Astrocyte (in vitro differentiated cells and primary cell): ENCODE measurements at regions not wholly inside any gene's neighbourhood (a gene's known extent, or its start where the extent isn't known, plus 50 kb on each side); places are given as distances from the start of the nearest gene placed in this dataset.
A peak's percentile ranks its signal among the peaks of the same experiment; 100 is the strongest.

Source experiments
- DNase-seq: peaks from one replicate; pipeline ENCODE4 v3.0.0-alpha.2; 2010; ENCODE audit warnings: low read depth
- FAIRE-seq: peaks from 2 replicates; lab custom pipeline; 2011; peaks lifted over from hg19 to GRCh38; lab: Jason Lieb, UNC
- H2AFZ ChIP-seq: 2 replicates; pipeline ENCODE4 v1.6.0; 2012; ENCODE audit warnings: low read depth, low read length, inconsistent platforms
- H3K27ac ChIP-seq: 2 replicates; pipeline ENCODE4 v1.5.1; 2011; ENCODE audit warnings: low read depth, low read length, inconsistent platforms
- H3K27me3 ChIP-seq: 2 replicates; pipeline ENCODE4 v1.6.0; 2011; ENCODE audit warnings: low read length, inconsistent platforms; ENCODE audit not compliant: insufficient read depth
- H3K36me3 ChIP-seq: 2 replicates; pipeline ENCODE4 v1.5.1; 2011; ENCODE audit warnings: low read length, inconsistent platforms; ENCODE audit not compliant: insufficient read depth
- H3K4me1 ChIP-seq: 2 replicates; pipeline ENCODE4 v1.5.1; 2011; ENCODE audit warnings: low read length, inconsistent platforms; ENCODE audit not compliant: insufficient read depth
- H3K4me2 ChIP-seq: 2 replicates; pipeline ENCODE4 v1.6.0; 2012; ENCODE audit warnings: low read length, inconsistent platforms
- H3K4me3 ChIP-seq: 2 replicates; pipeline ENCODE4 v1.5.1; 2011; ENCODE audit warnings: low read depth, mild to moderate bottlenecking, low read length, inconsistent platforms; ENCODE audit not compliant: insufficient read depth
- H3K79me2 ChIP-seq: 2 replicates; pipeline ENCODE4 v1.6.0; 2012; ENCODE audit warnings: mild to moderate bottlenecking, low read length, inconsistent platforms; ENCODE audit not compliant: insufficient read depth
- H3K9ac ChIP-seq: 2 replicates; pipeline ENCODE4 v1.6.0; 2012; ENCODE audit warnings: mild to moderate bottlenecking, low read length, inconsistent platforms
- H3K9me3 ChIP-seq: 2 replicates; pipeline ENCODE4 v1.5.1; 2012; ENCODE audit warnings: low read depth, mild to moderate bottlenecking, low read length, inconsistent platforms; ENCODE audit not compliant: insufficient read depth
- H4K20me1 ChIP-seq: 2 replicates; pipeline ENCODE4 v1.6.0; 2012; ENCODE audit warnings: low read length, inconsistent platforms; ENCODE audit not compliant: insufficient read depth
- H3K27ac Mint-ChIP-seq: one replicate; pipeline ENCODE4 v1.8.0; 2021; ENCODE audit warnings: mild to moderate bottlenecking, mixed read lengths; ENCODE audit not compliant: unreplicated experiment
- H3K27me3 Mint-ChIP-seq: one replicate; pipeline ENCODE4 v1.8.0; 2021; ENCODE audit warnings: low read depth, mixed read lengths; ENCODE audit not compliant: unreplicated experiment
- H3K36me3 Mint-ChIP-seq: one replicate; pipeline ENCODE4 v1.8.0; 2021; ENCODE audit warnings: low read depth, mixed read lengths; ENCODE audit not compliant: unreplicated experiment
- H3K4me1 Mint-ChIP-seq: one replicate; pipeline ENCODE4 v1.8.0; 2021; ENCODE audit warnings: low read depth, mixed read lengths; ENCODE audit not compliant: unreplicated experiment
- H3K4me3 Mint-ChIP-seq: one replicate; pipeline ENCODE4 v1.8.0; 2021; ENCODE audit warnings: mild to moderate bottlenecking, moderate library complexity, mixed read lengths; ENCODE audit not compliant: unreplicated experiment
- H3K9me3 Mint-ChIP-seq: one replicate; pipeline ENCODE4 v1.8.0; 2021; ENCODE audit warnings: mild to moderate bottlenecking, mixed read lengths; ENCODE audit not compliant: unreplicated experiment
- EZH2 ChIP-seq: IDR thresholded peaks from 2 replicates; pipeline ENCODE4 v1.6.1; 2012; ENCODE audit warnings: mild to moderate bottlenecking, low read length, inconsistent platforms; ENCODE audit not compliant: insufficient read depth
- TF ChIP-seq, protein P1 (sequence below): IDR thresholded peaks from 2 replicates; pipeline ENCODE4 v1.5.1; 2011; ENCODE audit warnings: low read depth, mild to moderate bottlenecking, inconsistent platforms, low read length, moderate library complexity; ENCODE audit not compliant: insufficient read depth

- Mint-ChIP-seq H3K4me3 (no peak overlapping the region), H3K9me3 (peaks cover 2% of the 10 kb centered on the region), H3K27ac (no peak overlapping the region), H3K4me1 (no peaks in the 10 kb centered on the region), H3K27me3 (no peaks in the 10 kb centered on the region), H3K36me3 (no peaks in the 10 kb centered on the region)
- Histone ChIP-seq H3K27ac (no peak overlapping the region), H3K36me3 (no peaks in the 10 kb centered on the region), H3K4me2 (no peak overlapping the region), H3K9me3 (no peaks in the 10 kb centered on the region), H2AFZ (no peak overlapping the region), H3K79me2 (no peaks in the 10 kb centered on the region), H3K4me1 (peaks cover 6% of the 10 kb centered on the region), H3K4me3 (no peak overlapping the region), H3K9ac (no peak overlapping the region), H4K20me1 (no peaks in the 10 kb centered on the region), H3K27me3 (no peaks in the 10 kb centered on the region)
- FAIRE-seq: peak; percentile 54
- no peak for DNase-seq
- no peak for TF ChIP-seq EZH2
- TF ChIP-seq, protein P1, sequence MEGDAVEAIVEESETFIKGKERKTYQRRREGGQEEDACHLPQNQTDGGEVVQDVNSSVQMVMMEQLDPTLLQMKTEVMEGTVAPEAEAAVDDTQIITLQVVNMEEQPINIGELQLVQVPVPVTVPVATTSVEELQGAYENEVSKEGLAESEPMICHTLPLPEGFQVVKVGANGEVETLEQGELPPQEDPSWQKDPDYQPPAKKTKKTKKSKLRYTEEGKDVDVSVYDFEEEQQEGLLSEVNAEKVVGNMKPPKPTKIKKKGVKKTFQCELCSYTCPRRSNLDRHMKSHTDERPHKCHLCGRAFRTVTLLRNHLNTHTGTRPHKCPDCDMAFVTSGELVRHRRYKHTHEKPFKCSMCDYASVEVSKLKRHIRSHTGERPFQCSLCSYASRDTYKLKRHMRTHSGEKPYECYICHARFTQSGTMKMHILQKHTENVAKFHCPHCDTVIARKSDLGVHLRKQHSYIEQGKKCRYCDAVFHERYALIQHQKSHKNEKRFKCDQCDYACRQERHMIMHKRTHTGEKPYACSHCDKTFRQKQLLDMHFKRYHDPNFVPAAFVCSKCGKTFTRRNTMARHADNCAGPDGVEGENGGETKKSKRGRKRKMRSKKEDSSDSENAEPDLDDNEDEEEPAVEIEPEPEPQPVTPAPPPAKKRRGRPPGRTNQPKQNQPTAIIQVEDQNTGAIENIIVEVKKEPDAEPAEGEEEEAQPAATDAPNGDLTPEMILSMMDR: no peak
These were observed 88.2 kb upstream of the NR3C1 start for GRCh38 chr5:143491646-143492045.

- Mint-ChIP-seq H3K27ac (no peak overlapping the region), H3K4me1 (no peaks in the 10 kb centered on the region), H3K4me3 (no peak overlapping the region), H3K27me3 (no peaks in the 10 kb centered on the region), H3K36me3 (no peaks in the 10 kb centered on the region), H3K9me3 (peaks cover 4% of the 10 kb centered on the region)
- H3K27ac ChIP-seq: no peak overlapping the region
- no peaks in the 10 kb centered on the region for H3K79me2 ChIP-seq
- FAIRE-seq (no peak), DNase-seq (no peak)
- H3K27me3 ChIP-seq: no peaks in the 10 kb centered on the region
- no peaks in the 10 kb centered on the region for H3K9me3 ChIP-seq
- H3K4me3 ChIP-seq: no peak overlapping the region
- H3K4me1 ChIP-seq: no peaks in the 10 kb centered on the region
- no peak overlapping the region for H3K9ac ChIP-seq
- H2AFZ ChIP-seq: no peak overlapping the region
- H4K20me1 ChIP-seq: no peaks in the 10 kb centered on the region
- TF ChIP-seq, protein P1: no peak
- H3K36me3 ChIP-seq: no peaks in the 10 kb centered on the region
- no peak overlapping the region for H3K4me2 ChIP-seq
These were observed 84.9 kb upstream of the NR3C1 start for GRCh38 chr5:143488381-143488780.

GRCh38 chr5:143484601-143485000 is 81.1 kb upstream of the NR3C1 start:
- Histone ChIP-seq H3K27ac (no peak overlapping the region), H2AFZ (no peak overlapping the region), H3K4me1 (no peaks in the 10 kb centered on the region), H3K4me3 (no peak overlapping the region), H3K79me2 (no peaks in the 10 kb centered on the region), H3K9ac (no peak overlapping the region), H3K9me3 (no peaks in the 10 kb centered on the region), H3K27me3 (no peaks in the 10 kb centered on the region), H3K36me3 (no peaks in the 10 kb centered on the region), H3K4me2 (no peak overlapping the region), H4K20me1 (no peaks in the 10 kb centered on the region)
- no peak for TF ChIP-seq EZH2
- TF ChIP-seq, protein P1: no peak
- Mint-ChIP-seq H3K4me1 (no peaks in the 10 kb centered on the region), H3K4me3 (no peak overlapping the region), H3K27ac (no peak overlapping the region), H3K9me3 (peaks cover 3% of the 10 kb centered on the region), H3K36me3 (no peaks in the 10 kb centered on the region), H3K27me3 (no peaks in the 10 kb centered on the region)
- no peak for FAIRE-seq
- DNase-seq: no peak
